Ishikawa (cell line): ENCODE measurements at regions not wholly inside any gene's neighbourhood (a gene's known extent, or its start where the extent isn't known, plus 50 kb on each side); places are given as distances from the start of the nearest gene placed in this dataset.

ENCODE experiments used
- CEBPB ChIP-seq: IDR thresholded peaks from 2 replicates; pipeline ENCODE4 v1.6.1; 2012
- CREB1 ChIP-seq: IDR thresholded peaks from 2 replicates; pipeline ENCODE4 v1.6.1; 2012; ENCODE audit warnings: low read depth
- EGR1 ChIP-seq: IDR thresholded peaks from 2 replicates; pipeline ENCODE4 v1.6.1; 2012
- EP300 ChIP-seq: IDR thresholded peaks from 2 replicates; pipeline ENCODE4 v1.6.1; 2012; ENCODE audit warnings: borderline replicate concordance
- FOXM1 ChIP-seq: IDR thresholded peaks from 2 replicates; pipeline ENCODE4 v1.6.1; 2012; ENCODE audit warnings: low read depth, borderline replicate concordance
- MAX ChIP-seq: IDR thresholded peaks from 2 replicates; pipeline ENCODE4 v1.6.1; 2012
- NFIC ChIP-seq: IDR thresholded peaks from 2 replicates; pipeline ENCODE4 v1.6.1; 2012
- RAD21 ChIP-seq: IDR thresholded peaks from 2 replicates; pipeline ENCODE4 v1.6.1; 2012; ENCODE audit warnings: low read depth
- REST ChIP-seq: IDR thresholded peaks from 2 replicates; pipeline ENCODE4 v1.6.1; 2012; ENCODE audit warnings: low read depth, mild to moderate bottlenecking
- TAF1 ChIP-seq: IDR thresholded peaks from 2 replicates; pipeline ENCODE4 v1.6.1; 2012; ENCODE audit warnings: low read depth, mild to moderate bottlenecking
- TCF12 ChIP-seq: IDR thresholded peaks from 2 replicates; pipeline ENCODE4 v1.6.1; 2012; ENCODE audit warnings: low read depth
- TEAD4 ChIP-seq: IDR thresholded peaks from 2 replicates; pipeline ENCODE4 v1.6.1; 2012
- USF1 ChIP-seq: IDR thresholded peaks from 2 replicates; pipeline ENCODE4 v1.6.1; 2012
- YY1 ChIP-seq: IDR thresholded peaks from 2 replicates; pipeline ENCODE4 v1.6.1; 2012; ENCODE audit warnings: low read depth
- ZBTB7A ChIP-seq: IDR thresholded peaks from 2 replicates; pipeline ENCODE4 v1.6.1; 2012; ENCODE audit warnings: low read depth

- no peak for TF ChIP-seq USF1
- TF ChIP-seq MAX: no peak
- no peak for TF ChIP-seq TEAD4
- no peak for TF ChIP-seq REST
- TF ChIP-seq RAD21: no peak
- no peak for TF ChIP-seq ZBTB7A
- TF ChIP-seq CREB1: no peak
- TF ChIP-seq TAF1: no peak
- no peak for TF ChIP-seq NFIC
These were observed 151.7 kb upstream of the DST start for GRCh38 chr6:56794421-56794820.

GRCh38 chr6:56793938-56794337, 151.2 kb upstream of the DST start:
- no peak for TF ChIP-seq CREB1
- TF ChIP-seq EP300: no peak
- no peak for TF ChIP-seq REST
- no peak for TF ChIP-seq TEAD4
- TF ChIP-seq FOXM1: no peak
- no peak for TF ChIP-seq NFIC
- TF ChIP-seq ZBTB7A: no peak
- TF ChIP-seq USF1: no peak
- no peak for TF ChIP-seq MAX
- TF ChIP-seq TCF12: no peak
- no peak for TF ChIP-seq CEBPB

- TF ChIP-seq TEAD4: no peak
- TF ChIP-seq TCF12: no peak
- TF ChIP-seq FOXM1: no peak
- TF ChIP-seq NFIC: no peak
- no peak for TF ChIP-seq ZBTB7A
- TF ChIP-seq RAD21: no peak
- no peak for TF ChIP-seq TAF1
- no peak for TF ChIP-seq YY1
- no peak for TF ChIP-seq MAX
- TF ChIP-seq REST: no peak
These were observed 147.7 kb upstream of the DST start for GRCh38 chr6:56790414-56790813.

GRCh38 chr6:56789879-56790278, 147.2 kb upstream of the DST start:
- no peak for TF ChIP-seq USF1
- no peak for TF ChIP-seq RAD21
- TF ChIP-seq TCF12: no peak
- no peak for TF ChIP-seq CREB1
- no peak for TF ChIP-seq TEAD4
- no peak for TF ChIP-seq EP300
- TF ChIP-seq TAF1: no peak
- no peak for TF ChIP-seq EGR1
- TF ChIP-seq NFIC: no peak
- TF ChIP-seq REST: no peak
- TF ChIP-seq FOXM1: no peak
- no peak for TF ChIP-seq CEBPB
- no peak for TF ChIP-seq YY1
- TF ChIP-seq ZBTB7A: no peak
- TF ChIP-seq MAX: no peak
